ENCODE measurements at regions not wholly inside any gene's neighbourhood (a gene's known extent, or its start where the extent isn't known, plus 50 kb on each side); places are given as distances from the start of the nearest gene placed in this dataset.
"Not testable (repeated sequence)": the region's sequence is repeated elsewhere in the genome, so short reads cannot be mapped to it uniquely, and the experiment has no call there.

DNA sequence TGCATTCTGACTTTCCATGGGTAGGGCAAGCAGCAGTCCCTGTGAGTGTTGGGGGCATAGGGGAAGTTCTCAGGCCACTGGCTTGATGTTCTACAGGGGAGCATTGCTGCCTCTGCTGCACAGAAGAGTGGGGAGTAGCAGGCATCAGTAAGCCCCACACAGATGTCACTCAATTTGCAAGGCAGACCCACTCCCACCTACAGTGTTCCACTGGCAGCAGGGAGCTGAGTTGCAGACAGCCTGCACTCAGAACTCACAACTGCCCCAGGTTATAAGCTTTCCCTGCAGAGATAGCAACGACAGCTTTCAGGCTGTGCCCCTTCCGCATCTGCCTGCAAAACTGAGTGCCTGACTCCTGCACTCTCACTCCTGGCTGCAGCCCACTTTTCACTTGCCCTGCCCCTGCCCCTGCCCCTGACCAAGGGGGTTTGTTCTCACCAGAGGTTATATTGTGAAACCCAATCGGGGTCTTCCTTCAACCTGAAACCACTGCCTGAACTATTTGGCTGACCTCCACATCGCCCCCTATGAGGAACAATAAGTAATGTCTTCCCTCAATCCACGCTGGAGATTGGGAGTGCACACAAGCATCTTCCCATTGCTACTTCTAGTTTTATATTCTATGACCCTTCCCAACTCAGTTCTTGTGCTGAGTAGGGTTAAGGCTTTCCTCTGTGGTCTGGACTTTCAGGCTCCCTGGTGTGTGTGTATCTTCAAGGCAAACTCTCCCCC lies 227.4 kb upstream of the CXorf51B start:
- Histone ChIP-seq H3K4me3 (no peak overlapping the region), H4K20me1 (no peaks in the 10 kb centered on the region), H3K4me1 (no peaks in the 10 kb centered on the region), H3K9ac (no peak overlapping the region), H3K27me3 (peaks cover 82% of the 10 kb centered on the region), H3K9me3 (no peaks in the 10 kb centered on the region), H3K4me2 (no peak overlapping the region), H3K27ac (no peak overlapping the region), H3K36me3 (no peaks in the 10 kb centered on the region)
- no peak for TF ChIP-seq Cebpa-rat (IDR thresholded peaks at IDR 0.05)

DNA sequence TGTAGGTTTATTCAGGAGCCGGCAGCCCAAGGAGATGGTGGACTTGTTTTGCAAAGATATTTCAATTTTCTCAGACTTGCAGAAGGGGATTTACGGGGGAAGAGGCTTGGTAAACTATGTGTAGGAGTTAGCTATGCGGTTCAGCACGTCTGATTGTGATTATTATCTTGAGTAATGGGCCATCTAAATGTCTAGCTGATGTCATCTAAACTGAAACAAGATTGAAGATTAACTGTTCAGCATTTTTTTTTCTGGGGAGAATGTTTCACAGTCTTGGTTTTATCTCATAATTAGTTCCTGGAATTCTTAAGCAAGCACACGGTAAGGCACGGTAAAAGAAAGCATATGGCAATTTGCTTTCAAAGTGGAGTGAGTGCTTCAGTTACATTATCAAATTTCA lies 207.3 kb upstream of the CXorf51B start:
- no peak overlapping the region for H3K9ac ChIP-seq
- peaks cover 61% of the 10 kb centered on the region for H3K27me3 ChIP-seq
- no peaks in the 10 kb centered on the region for H3K4me1 ChIP-seq
- no peak overlapping the region for H3K4me2 ChIP-seq
- TF ChIP-seq Cebpa-rat (IDR thresholded peaks at IDR 0.05): no peak
- H3K4me3 ChIP-seq: no peak overlapping the region
- no peaks in the 10 kb centered on the region for H4K20me1 ChIP-seq
- H3K9me3 ChIP-seq: peaks cover 7% of the 10 kb centered on the region; the same call in 1 of the 2 replicates
- no peak overlapping the region for H3K27ac ChIP-seq
- H3K36me3 ChIP-seq: no peaks in the 10 kb centered on the region

DNA sequence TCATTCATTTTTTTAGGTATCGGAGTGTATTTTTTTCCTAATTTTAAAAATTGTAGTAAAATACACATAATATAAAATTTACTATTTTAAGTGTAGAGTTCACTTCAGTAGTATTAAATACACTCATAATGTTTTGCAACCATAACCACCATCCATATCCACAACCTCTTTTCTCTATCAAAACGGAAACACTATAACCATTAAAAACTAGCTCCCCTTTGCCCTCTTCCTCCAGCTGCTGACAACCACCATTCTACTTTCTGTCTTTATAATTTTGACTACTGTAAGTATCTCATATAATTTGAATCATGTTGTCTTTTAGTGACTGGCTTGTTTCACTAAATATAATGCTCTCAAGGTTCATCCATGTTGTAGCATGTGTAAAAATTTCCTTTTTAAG lies 205.4 kb upstream of the CXorf51B start:
- H3K9ac ChIP-seq: no peak overlapping the region
- no peaks in the 10 kb centered on the region for H3K36me3 ChIP-seq
- H3K4me1 ChIP-seq: no peaks in the 10 kb centered on the region
- no peak for TF ChIP-seq Cebpa-rat (IDR thresholded peaks at IDR 0.05)
- no peak overlapping the region for H3K27ac ChIP-seq
- H3K27me3 ChIP-seq: peaks cover 59% of the 10 kb centered on the region
- no peak overlapping the region for H3K4me2 ChIP-seq
- no peaks in the 10 kb centered on the region for H3K9me3 ChIP-seq
- H3K4me3 ChIP-seq: no peak overlapping the region
- no peaks in the 10 kb centered on the region for H4K20me1 ChIP-seq

DNA sequence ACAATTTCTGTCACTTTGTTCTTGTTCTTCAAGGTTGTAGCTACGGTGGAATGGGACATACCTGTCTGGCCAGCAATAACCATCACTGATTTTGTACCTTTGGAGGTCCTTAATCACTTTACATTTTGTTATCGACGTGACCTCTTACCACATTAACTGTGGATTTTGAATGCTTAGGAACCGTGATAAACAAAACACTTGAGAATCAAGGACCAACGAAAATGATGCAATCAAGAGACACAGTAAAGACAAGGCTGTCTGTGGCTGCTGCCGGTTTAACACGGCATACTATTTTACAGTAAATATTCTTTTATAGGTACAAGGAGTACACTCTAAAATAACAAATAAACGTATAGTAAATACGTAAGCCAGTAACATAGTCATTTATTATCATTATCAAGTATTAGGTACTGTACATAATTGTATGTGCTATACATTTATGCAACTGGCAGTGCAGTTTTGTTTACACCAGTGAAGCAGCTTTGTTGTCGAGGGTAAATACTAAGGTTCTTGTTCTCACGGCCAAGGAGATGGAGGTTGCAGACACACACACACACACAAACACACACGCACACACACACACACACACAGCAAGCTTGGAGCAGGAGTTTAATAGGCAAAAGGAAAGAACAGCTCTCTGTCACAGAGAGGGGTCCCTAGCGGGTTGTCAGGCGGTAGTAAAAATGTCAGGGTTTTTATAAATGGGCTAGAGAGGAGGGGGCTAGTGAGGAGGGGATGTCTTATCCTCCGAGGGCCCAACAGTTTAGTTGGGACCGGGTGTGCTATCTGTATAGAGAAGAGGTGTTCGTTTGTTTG lies 194.7 kb upstream of the CXorf51B start:
- Histone ChIP-seq H3K4me2 (no peak overlapping the region), H3K9me3 (peaks cover 3% of the 10 kb centered on the region), H3K9ac (no peak overlapping the region), H3K4me3 (no peak overlapping the region), H3K27me3 (peaks cover 47% of the 10 kb centered on the region; the same call in 1 of the 2 replicates), H3K36me3 (no peaks in the 10 kb centered on the region), H3K27ac (no peak overlapping the region), H3K4me1 (no peaks in the 10 kb centered on the region), H4K20me1 (no peaks in the 10 kb centered on the region)
- TF ChIP-seq Cebpa-rat (IDR thresholded peaks at IDR 0.05): no peak

DNA sequence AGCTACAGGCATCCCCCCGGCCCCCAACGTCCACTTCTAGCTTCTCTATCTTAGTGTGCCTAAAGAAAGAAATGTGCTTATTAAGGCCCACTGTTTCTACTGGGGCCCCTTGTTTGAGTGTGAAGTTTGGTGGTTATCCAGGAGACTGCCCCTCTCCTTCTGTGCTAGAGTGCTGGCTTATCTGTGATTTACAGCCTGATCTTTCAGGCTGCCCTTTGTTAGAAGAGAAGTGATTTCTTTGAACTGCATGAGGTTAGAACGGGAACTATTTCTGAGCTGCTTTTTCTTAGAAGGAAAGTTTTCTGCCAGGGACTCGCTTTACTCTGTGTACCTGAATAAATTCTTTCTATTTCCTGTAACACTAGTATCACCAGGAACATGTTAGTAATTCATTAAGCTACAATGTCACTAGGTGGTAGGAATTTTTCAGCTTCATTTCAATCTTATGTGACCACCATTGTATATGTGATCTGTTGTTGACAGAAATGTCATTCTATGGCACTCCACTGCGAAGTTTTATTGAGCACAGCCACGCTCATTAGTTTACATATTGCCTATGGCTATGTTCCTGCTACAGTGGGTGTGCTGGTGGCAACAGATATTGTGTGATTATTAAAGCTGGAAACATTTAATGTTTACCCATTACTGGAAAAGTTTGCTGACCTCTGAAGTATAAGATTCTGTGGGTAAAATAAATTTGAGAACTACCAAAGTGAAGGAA lies 193.8 kb upstream of the CXorf51B start:
- H3K4me2 ChIP-seq: no peak overlapping the region
- no peaks in the 10 kb centered on the region for H3K36me3 ChIP-seq
- no peak for TF ChIP-seq Cebpa-rat (IDR thresholded peaks at IDR 0.05)
- no peaks in the 10 kb centered on the region for H3K4me1 ChIP-seq
- H3K27me3 ChIP-seq: peaks cover 44% of the 10 kb centered on the region; the same call in 1 of the 2 replicates
- H3K27ac ChIP-seq: no peak overlapping the region
- H4K20me1 ChIP-seq: no peaks in the 10 kb centered on the region
- H3K9me3 ChIP-seq: peaks cover 5% of the 10 kb centered on the region
- no peak overlapping the region for H3K9ac ChIP-seq
- H3K4me3 ChIP-seq: no peak overlapping the region

DNA sequence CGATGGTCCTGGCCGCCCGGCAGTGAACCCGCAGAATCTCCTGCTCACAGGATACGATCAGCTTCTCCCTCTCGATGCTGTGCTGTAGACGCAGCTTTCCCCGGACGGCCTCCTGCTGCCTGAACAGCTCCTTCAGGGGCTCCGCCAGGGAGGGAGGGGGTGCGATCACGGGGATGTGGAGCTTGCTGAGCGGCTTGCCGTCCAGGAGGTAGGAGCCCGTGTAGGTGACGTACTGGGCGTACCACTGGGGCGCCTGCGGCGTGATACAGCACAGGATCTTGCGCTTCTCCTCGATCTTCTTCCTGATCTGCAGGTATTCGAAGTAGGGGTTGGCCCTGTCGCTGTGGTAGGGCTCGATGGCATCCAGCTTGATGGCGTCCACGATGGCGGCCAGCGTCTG lies 189.6 kb upstream of the CXorf51B start:
- not testable (repeated sequence) for H3K9me3 ChIP-seq, H4K20me1 ChIP-seq, H3K4me3 ChIP-seq, H3K4me1 ChIP-seq, H3K36me3 ChIP-seq, H3K9ac ChIP-seq, H3K4me2 ChIP-seq, H3K27ac ChIP-seq
- peaks cover 18% of the 10 kb centered on the region; the same call in 1 of the 2 replicates for H3K27me3 ChIP-seq

DNA sequence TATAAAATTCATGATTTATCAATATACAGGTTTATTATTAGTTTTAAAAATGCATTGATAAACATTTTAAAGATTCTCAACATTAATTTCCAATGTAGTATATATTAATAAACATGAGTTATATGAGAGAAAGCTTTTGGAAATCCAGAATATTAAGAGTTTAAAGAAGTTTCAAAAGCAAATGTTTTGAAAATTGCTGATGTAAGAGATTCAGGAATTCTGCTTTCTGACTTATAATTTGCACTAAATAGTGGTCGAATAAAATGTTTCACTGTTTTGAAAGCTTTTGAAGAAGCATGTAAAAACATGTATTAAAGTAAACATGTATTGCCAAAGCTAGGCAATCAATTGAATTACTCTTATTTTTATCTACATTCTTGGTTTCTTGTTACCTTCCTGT lies 151.2 kb upstream of the CXorf51B start:
- Histone ChIP-seq H3K9ac (no peak overlapping the region), H3K36me3 (no peaks in the 10 kb centered on the region), H3K9me3 (peaks cover 20% of the 10 kb centered on the region), H3K4me2 (no peak overlapping the region), H3K27me3 (peaks cover 44% of the 10 kb centered on the region), H4K20me1 (no peaks in the 10 kb centered on the region), H3K4me3 (no peak overlapping the region), H3K4me1 (no peaks in the 10 kb centered on the region), H3K27ac (no peak overlapping the region)
- TF ChIP-seq Cebpa-rat (IDR thresholded peaks at IDR 0.05): no peak

DNA sequence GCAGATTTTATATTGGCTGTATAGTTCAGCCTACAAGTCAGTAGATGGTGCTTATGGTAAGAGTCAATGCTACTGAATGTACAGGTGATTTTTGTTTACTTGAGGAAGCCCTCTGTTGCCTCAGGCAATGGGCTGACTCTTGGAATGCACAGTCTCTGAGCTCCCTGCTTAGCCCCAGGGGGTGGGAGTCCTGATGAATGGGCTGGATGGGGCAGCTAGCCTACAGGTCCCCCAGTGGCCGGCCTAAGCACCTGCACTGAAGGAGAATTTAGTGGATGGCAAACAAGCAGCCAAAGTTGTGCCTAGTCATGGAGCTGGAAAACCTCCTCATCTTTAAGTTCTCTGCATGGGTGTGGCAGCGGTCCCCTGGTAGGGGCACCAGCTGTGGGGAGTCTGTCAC lies 101.8 kb upstream of the CXorf51B start:
- H3K27me3 ChIP-seq: peaks cover 49% of the 10 kb centered on the region
- 0 out of 2 replicates have a peak, but pooled peaks cover 3% of the 10 kb centered on the region for H3K9me3 ChIP-seq
- no peak overlapping the region for H3K4me2 ChIP-seq

DNA sequence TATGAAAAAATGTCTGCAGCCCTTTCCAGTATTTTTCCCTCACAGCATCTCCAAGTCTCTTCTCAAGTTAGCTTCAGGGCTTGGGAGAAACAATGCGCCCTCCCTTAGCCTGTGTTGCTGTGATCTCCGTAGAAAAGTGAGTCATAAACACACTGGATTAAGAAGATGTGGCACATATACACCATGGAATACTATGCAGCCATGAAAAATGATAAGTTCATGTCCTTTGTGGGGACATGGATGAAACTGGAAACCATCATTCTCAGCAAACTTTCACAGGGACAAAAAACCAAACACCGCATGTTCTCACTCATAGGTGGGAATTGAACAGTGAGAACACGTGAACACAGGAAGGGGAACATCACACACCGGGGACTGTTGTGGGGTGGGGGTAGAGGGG lies 100.7 kb upstream of the CXorf51B start:
- peaks cover 48% of the 10 kb centered on the region for H3K27me3 ChIP-seq
- H3K9me3 ChIP-seq, H3K4me2 ChIP-seq, H3K4me3 ChIP-seq, H3K27ac ChIP-seq, H4K20me1 ChIP-seq, H3K9ac ChIP-seq, H3K4me1 ChIP-seq, H3K36me3 ChIP-seq: not testable (repeated sequence)

More for the DNA sequence above, 101.8 kb upstream of the CXorf51B start:
- Histone ChIP-seq H3K4me1 (no peaks in the 10 kb centered on the region), H3K27ac (no peak overlapping the region), H3K4me3 (no peak overlapping the region), H3K36me3 (no peaks in the 10 kb centered on the region), H4K20me1 (no peaks in the 10 kb centered on the region), H3K9ac (no peak overlapping the region)
- no peak for TF ChIP-seq Cebpa-rat (IDR thresholded peaks at IDR 0.05)

DNA sequence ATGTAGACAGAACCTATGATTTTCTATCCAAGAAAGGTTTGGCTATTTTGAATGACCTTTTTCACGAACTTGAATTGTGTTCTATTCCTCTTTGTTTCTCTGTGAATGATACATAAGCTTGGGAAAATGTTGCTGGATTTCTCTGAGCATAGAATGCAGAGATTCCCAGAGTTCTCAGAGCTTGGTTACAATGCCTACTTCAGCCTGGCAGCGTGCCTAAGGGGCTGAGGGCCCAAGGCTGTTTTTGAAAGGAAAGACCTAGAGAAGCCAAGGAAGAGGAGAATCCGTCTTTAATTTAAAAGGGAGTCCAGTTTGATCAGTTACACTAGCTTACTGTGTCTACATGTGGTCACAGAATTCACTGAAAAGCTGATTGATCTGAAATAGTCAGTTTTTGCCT lies 55.3 kb upstream of the CXorf51B start:
- Histone ChIP-seq H3K4me3 (no peak overlapping the region), H3K27me3 (peaks cover 91% of the 10 kb centered on the region), H3K27ac (no peak overlapping the region), H3K4me2 (no peak overlapping the region), H4K20me1 (0 out of 2 replicates have a peak, but pooled peaks cover 4% of the 10 kb centered on the region), H3K4me1 (no peaks in the 10 kb centered on the region), H3K9me3 (no peaks in the 10 kb centered on the region), H3K9ac (no peak overlapping the region), H3K36me3 (no peaks in the 10 kb centered on the region)
- TF ChIP-seq Cebpa-rat (IDR thresholded peaks at IDR 0.05): no peak
